ENCODE measurements at regions not wholly inside any gene's neighbourhood (a gene's known extent, or its start where the extent isn't known, plus 50 kb on each side); places are given as distances from the start of the nearest gene placed in this dataset.

DNA sequence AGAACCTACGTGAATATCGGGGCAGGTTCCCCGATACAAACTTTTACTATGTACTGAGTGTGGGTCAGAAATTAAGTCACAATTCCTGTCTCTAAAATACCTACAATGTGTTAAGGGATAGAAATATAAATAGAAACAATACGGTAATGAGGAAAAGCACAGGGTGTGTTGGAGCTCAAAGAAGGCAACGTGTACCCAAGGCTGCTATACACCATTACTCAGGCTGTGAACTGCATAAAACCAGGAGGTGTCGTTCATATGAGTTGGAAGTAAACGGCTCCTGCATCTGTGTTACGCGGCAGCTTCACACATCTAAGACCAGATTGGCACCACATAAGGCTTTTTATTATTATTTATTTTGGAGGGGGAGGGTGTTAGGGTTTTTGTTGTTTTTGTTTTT lies 50.1 kb upstream of the TRPM3 start:
- Histone ChIP-seq H3K9me3 (ENCODE audit: low read length) (no peaks in the 10 kb centered on the region), H3K4me3 (ENCODE audit: low read length) (no peak overlapping the region), H3K27me3 (ENCODE audit: low read length) (no peaks in the 10 kb centered on the region), H3K27ac (ENCODE audit: low read length) (no peak overlapping the region), H3K4me1 (ENCODE audit: insufficient read depth, low read length) (no peaks in the 10 kb centered on the region), H4K20me1 (ENCODE audit: low read length) (no peaks in the 10 kb centered on the region), H3K4me2 (ENCODE audit: low read length) (no peak overlapping the region), H3F3A (ENCODE audit: low read length, unreplicated experiment) (no peaks in the 10 kb centered on the region), H3K79me2 (ENCODE audit: low read length) (no peaks in the 10 kb centered on the region), H3K9me2 (replicated peaks; ENCODE audit: low read length) (no peaks in the 10 kb centered on the region), H3K36me3 (ENCODE audit: low read depth, low read length) (no peaks in the 10 kb centered on the region), H2AFZ (ENCODE audit: low read length) (no peak overlapping the region), H3K9ac (ENCODE audit: low read length) (no peak overlapping the region)
- ATAC-seq (no peak), DNase-seq (no peak)
- TF ChIP-seq EZH2 (IDR thresholded peaks at IDR 0.05; ENCODE audit: low read length, unreplicated experiment) (no peak), EZH2phosphoT487 (IDR thresholded peaks at IDR 0.05; ENCODE audit: borderline replicate concordance, low read length) (no peak)
- TF ChIP-seq, protein P1, sequence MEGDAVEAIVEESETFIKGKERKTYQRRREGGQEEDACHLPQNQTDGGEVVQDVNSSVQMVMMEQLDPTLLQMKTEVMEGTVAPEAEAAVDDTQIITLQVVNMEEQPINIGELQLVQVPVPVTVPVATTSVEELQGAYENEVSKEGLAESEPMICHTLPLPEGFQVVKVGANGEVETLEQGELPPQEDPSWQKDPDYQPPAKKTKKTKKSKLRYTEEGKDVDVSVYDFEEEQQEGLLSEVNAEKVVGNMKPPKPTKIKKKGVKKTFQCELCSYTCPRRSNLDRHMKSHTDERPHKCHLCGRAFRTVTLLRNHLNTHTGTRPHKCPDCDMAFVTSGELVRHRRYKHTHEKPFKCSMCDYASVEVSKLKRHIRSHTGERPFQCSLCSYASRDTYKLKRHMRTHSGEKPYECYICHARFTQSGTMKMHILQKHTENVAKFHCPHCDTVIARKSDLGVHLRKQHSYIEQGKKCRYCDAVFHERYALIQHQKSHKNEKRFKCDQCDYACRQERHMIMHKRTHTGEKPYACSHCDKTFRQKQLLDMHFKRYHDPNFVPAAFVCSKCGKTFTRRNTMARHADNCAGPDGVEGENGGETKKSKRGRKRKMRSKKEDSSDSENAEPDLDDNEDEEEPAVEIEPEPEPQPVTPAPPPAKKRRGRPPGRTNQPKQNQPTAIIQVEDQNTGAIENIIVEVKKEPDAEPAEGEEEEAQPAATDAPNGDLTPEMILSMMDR (conservative IDR thresholded peaks at IDR 0.05; ENCODE audit: low read depth, low read length): no peak
- ChIA-PET POLR2A (ENCODE audit: unreplicated experiment) (no interaction called here), CTCF (no interaction called here)
- no TSS peak for BruUV-seq (replicated peaks)
- intact Hi-C loops (cut with micrococcal nuclease): no loop called here

Measured in PC-3 (cell line).